Neural crest cell (in vitro differentiated cells): ENCODE measurements at regions not wholly inside any gene's neighbourhood (a gene's known extent, or its start where the extent isn't known, plus 50 kb on each side); places are given as distances from the start of the nearest gene placed in this dataset.

Source experiments
- DNase-seq: peaks from one replicate; pipeline ENCODE4 v3.0.0; 2021; ENCODE audit warnings: low read depth, mixed read lengths, low spot score
- H3K27ac Mint-ChIP-seq: one replicate; pipeline ENCODE4 v1.8.0; 2021; ENCODE audit warnings: mild to moderate bottlenecking, mixed read lengths; ENCODE audit not compliant: unreplicated experiment
- H3K27me3 Mint-ChIP-seq: 2 replicates; pipeline ENCODE4 v1.8.0; 2021; ENCODE audit warnings: low read depth, mild to moderate bottlenecking, mixed read lengths
- H3K36me3 Mint-ChIP-seq: 2 replicates; pipeline ENCODE4 v1.8.0; 2021; ENCODE audit warnings: low read depth, mild to moderate bottlenecking, mixed read lengths
- H3K4me1 Mint-ChIP-seq: 2 replicates; pipeline ENCODE4 v1.8.0; 2021; ENCODE audit warnings: mixed read lengths
- H3K4me3 Mint-ChIP-seq: one replicate; pipeline ENCODE4 v1.8.0; 2021; ENCODE audit warnings: mild to moderate bottlenecking, mixed read lengths
- H3K9me3 Mint-ChIP-seq: 2 replicates; pipeline ENCODE4 v1.8.0; 2021; ENCODE audit warnings: mixed read lengths
- CTCF ChIP-seq: fragments of 200-600 bp; sonication (generic); conservative IDR thresholded peaks from 2 replicates; pipeline ENCODE4 v1.5.0; 2021; ENCODE audit warnings: antibody characterized with exemption, mild to moderate bottlenecking

DNA sequence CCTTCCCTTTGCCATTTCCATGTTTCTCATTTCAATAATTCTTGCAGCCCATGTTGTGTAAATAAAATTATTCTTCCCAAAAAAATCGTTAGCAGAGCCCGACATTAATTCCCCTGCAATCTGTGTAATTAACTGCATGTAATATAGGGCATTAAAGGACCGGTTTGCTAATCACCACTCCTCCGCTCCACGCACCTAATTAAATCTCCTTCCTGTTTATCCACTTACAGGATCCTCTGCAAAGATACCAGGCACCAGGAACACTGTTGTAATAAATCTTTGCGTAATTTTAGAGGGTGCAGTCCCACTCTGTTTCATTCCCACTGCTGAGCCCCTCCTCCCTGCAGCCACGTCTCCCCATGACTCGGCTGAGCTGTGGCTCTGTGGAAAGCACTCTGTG is 105.0 kb upstream of the PPP1R26 start:
- H3K4me3 Mint-ChIP-seq: no peak overlapping the region
- H3K27ac Mint-ChIP-seq: no peak overlapping the region
- no peak for DNase-seq
- no peak for TF ChIP-seq CTCF
- H3K27me3 Mint-ChIP-seq: no peaks in the 10 kb centered on the region
- H3K4me1 Mint-ChIP-seq: no peaks in the 10 kb centered on the region
- no peaks in the 10 kb centered on the region for H3K36me3 Mint-ChIP-seq
- no peaks in the 10 kb centered on the region for H3K9me3 Mint-ChIP-seq

GRCh38 chr9:135375001-135375400 is 104.6 kb upstream of the PPP1R26 start:
- Mint-ChIP-seq H3K9me3 (no peaks in the 10 kb centered on the region), H3K27me3 (no peaks in the 10 kb centered on the region), H3K4me1 (no peaks in the 10 kb centered on the region), H3K4me3 (no peak overlapping the region), H3K36me3 (no peaks in the 10 kb centered on the region), H3K27ac (no peak overlapping the region)
- no peak for TF ChIP-seq CTCF
- no peak for DNase-seq

- H3K9me3 Mint-ChIP-seq: no peaks in the 10 kb centered on the region
- no peaks in the 10 kb centered on the region for H3K36me3 Mint-ChIP-seq
- TF ChIP-seq CTCF: no peak
- DNase-seq: no peak
- no peaks in the 10 kb centered on the region for H3K27me3 Mint-ChIP-seq
- H3K4me1 Mint-ChIP-seq: no peaks in the 10 kb centered on the region
- H3K27ac Mint-ChIP-seq: no peak overlapping the region
- H3K4me3 Mint-ChIP-seq: no peak overlapping the region
These were observed 102.9 kb upstream of the PPP1R26 start for GRCh38 chr9:135376511-135377265.

GRCh38 chr9:135377431-135377830 is 102.2 kb upstream of the PPP1R26 start:
- no peaks in the 10 kb centered on the region for H3K27me3 Mint-ChIP-seq
- DNase-seq: no peak
- no peak overlapping the region for H3K27ac Mint-ChIP-seq
- H3K4me1 Mint-ChIP-seq: no peaks in the 10 kb centered on the region
- TF ChIP-seq CTCF: no peak
- H3K36me3 Mint-ChIP-seq: no peaks in the 10 kb centered on the region
- H3K9me3 Mint-ChIP-seq: no peaks in the 10 kb centered on the region
- H3K4me3 Mint-ChIP-seq: no peak overlapping the region

GRCh38 chr9:135378751-135379150 is 100.8 kb upstream of the PPP1R26 start:
- Mint-ChIP-seq H3K9me3 (no peaks in the 10 kb centered on the region), H3K27me3 (no peaks in the 10 kb centered on the region), H3K4me1 (no peaks in the 10 kb centered on the region), H3K36me3 (no peaks in the 10 kb centered on the region), H3K27ac (no peak overlapping the region), H3K4me3 (no peak overlapping the region)
- no peak for TF ChIP-seq CTCF
- no peak for DNase-seq
